ENCODE measurements at regions not wholly inside any gene's neighbourhood (a gene's known extent, or its start where the extent isn't known, plus 50 kb on each side); places are given as distances from the start of the nearest gene placed in this dataset.

DNA sequence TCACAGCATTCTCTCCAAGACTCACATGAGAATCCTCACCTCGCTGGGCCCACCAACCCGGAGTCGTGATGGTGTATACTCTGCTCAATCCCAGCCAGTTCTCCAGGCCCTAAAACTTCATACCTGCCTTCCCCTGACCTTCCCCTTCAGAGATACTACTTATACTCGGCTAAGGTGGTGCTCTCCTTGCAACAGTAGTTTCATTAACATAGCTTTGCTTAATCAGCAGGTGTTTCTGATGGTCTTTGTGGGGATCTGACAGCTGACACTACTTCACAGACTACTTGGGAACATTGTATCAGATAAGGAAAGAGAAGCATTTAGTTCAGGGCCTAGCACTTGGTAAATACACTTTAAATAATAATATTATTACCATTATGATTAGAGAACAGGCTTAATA lies 301.5 kb upstream of the DAB1 start:
- DNase-seq (ENCODE audit: low read depth), result no peak
- TF ChIP-seq, protein P1, sequence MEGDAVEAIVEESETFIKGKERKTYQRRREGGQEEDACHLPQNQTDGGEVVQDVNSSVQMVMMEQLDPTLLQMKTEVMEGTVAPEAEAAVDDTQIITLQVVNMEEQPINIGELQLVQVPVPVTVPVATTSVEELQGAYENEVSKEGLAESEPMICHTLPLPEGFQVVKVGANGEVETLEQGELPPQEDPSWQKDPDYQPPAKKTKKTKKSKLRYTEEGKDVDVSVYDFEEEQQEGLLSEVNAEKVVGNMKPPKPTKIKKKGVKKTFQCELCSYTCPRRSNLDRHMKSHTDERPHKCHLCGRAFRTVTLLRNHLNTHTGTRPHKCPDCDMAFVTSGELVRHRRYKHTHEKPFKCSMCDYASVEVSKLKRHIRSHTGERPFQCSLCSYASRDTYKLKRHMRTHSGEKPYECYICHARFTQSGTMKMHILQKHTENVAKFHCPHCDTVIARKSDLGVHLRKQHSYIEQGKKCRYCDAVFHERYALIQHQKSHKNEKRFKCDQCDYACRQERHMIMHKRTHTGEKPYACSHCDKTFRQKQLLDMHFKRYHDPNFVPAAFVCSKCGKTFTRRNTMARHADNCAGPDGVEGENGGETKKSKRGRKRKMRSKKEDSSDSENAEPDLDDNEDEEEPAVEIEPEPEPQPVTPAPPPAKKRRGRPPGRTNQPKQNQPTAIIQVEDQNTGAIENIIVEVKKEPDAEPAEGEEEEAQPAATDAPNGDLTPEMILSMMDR (IDR thresholded peaks at IDR 0.05; ENCODE audit: low read depth, low read length, missing control alignments), result no peak
- no peak overlapping the region for H3K4me3 ChIP-seq (ENCODE audit: low read depth, low read length)
- in situ Hi-C loops (cut with HindIII; ENCODE audit: low sequenced_read_pairs), result no loop called here

DNA sequence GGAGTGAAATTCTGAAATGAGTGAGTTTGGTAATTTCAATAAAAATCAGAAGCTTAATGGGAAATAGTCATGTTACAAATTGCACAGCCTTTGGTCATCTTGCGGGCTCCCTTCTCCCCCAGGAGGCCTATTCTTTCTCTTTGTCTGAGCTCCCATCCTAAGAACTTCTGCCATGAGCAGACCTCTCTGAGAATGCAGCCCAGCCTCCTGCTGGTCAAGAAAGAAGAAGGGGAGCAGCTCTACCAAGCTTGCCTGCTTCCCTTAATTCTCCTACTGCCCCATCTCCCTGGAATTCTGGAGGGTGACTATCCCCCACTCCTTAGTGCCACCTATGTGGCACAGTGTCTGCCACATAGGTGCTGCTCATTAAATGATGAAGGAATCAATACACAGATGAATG lies 300.7 kb upstream of the DAB1 start:
- DNase-seq (ENCODE audit: low read depth), result no peak
- in situ Hi-C loops (cut with HindIII; ENCODE audit: low sequenced_read_pairs), result no loop called here
- no peak overlapping the region for H3K4me3 ChIP-seq (ENCODE audit: low read depth, low read length)
- TF ChIP-seq, protein P1 (IDR thresholded peaks at IDR 0.05; ENCODE audit: low read depth, low read length, missing control alignments), result no peak

DNA sequence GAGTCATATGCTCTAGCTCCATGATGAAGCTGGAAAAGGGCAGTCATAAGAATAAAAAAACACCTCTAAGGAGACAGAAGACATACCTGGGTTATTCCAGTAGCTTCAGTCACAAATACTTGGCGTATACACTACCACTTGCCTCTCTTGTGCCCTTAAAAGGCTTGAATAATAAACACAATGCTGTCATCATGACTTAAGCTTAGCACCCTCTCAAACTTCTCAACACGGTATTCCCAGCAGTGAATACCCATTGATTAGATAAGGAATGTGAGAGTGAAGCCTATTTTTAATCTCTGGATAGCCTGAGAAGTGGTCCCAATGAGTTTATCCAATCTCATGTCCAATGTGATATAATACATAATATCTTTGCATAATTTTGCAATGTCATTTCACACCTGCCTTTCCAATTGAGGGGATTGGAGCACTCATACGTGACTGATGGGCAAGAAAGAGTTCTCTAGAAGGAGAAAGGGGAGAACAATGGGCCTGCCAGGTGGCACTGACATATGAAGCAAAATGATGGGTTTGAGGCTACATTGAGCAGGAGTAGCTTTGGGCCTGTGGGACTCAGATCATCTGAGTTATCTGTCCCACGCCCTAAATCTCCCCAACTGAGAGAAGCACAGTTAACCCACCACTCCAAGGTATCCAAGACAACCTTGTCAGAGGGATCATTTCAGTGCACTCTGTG lies 298.6 kb upstream of the DAB1 start:
- in situ Hi-C loops (cut with HindIII; ENCODE audit: low sequenced_read_pairs), result no loop called here
- DNase-seq (ENCODE audit: low read depth), result no peak
- TF ChIP-seq, protein P1 (IDR thresholded peaks at IDR 0.05; ENCODE audit: low read depth, low read length, missing control alignments), result no peak
- no peak overlapping the region for H3K4me3 ChIP-seq (ENCODE audit: low read depth, low read length)

DNA sequence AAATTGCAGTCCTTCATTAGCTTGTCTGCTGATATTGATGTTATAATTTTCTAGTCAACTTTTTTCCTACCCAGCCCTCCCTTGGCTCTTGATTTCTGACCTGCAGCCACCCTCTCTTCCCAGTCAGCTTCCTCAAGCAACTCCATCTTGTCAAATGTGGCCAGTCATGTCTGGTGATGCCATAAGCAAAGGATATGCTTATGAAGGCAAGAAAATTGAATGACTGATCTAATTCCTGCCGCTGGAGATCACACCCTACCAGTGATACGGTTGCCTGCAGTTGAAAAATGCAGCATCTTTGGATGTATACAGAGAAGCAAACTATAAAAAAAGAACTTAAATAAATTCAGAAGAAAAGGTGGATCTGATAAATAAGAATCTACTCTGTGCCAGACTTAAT lies 297.1 kb upstream of the DAB1 start:
- no peak for DNase-seq (ENCODE audit: low read depth)
- in situ Hi-C loops (cut with HindIII; ENCODE audit: low sequenced_read_pairs), result no loop called here
- H3K4me3 ChIP-seq (ENCODE audit: low read depth, low read length), result no peak overlapping the region
- TF ChIP-seq, protein P1 (IDR thresholded peaks at IDR 0.05; ENCODE audit: low read depth, low read length, missing control alignments), result no peak

DNA sequence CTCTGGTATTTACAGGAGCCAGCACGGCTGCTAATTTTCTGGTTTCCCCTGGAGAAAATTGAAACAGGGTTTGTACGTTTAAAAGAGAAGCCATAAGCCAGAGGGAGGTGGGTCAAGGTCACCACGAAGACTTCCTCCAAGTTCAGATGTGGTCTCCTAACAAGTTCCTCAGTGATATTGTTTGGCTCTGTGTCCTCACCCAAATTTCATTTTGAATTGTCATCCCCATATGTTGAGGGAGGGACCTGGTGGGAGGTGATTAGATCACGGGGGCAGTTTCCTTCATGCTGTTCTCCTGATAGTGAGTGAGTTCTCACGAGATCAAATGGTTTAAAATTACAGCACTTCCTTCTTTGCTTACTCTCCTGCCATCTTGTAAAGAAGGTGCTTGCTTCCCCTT lies 295.4 kb upstream of the DAB1 start:
- no peak overlapping the region for H3K4me3 ChIP-seq (ENCODE audit: low read depth, low read length)
- TF ChIP-seq, protein P1 (IDR thresholded peaks at IDR 0.05; ENCODE audit: low read depth, low read length, missing control alignments), result no peak
- in situ Hi-C loops (cut with HindIII; ENCODE audit: low sequenced_read_pairs), result no loop called here
- no peak for DNase-seq (ENCODE audit: low read depth)

DNA sequence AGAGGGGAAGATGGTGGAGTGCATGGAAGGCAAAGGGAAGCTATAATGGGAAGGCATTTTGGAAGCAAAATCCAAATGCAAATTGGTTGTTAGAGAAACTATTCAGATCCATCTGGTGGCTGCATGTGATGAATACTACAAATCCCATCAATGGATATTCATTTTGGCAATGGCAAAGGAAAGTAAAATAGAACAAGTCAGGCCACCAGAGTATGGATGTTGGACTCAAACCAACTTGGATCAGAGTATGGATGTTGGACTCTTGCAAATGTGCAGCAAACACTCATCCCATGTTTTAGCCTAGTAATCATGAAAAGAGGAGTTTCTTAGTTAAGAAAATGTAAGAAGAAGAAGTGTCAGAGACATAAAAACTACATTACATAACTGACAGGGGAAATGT lies 289.6 kb upstream of the DAB1 start:
- H3K4me3 ChIP-seq (ENCODE audit: low read depth, low read length), result no peak overlapping the region

More for the DNA sequence above, 289.6 kb upstream of the DAB1 start:
- TF ChIP-seq, protein P1 (IDR thresholded peaks at IDR 0.05; ENCODE audit: low read depth, low read length, missing control alignments), result no peak
- in situ Hi-C loops (cut with HindIII; ENCODE audit: low sequenced_read_pairs), result no loop called here
- no peak for DNase-seq (ENCODE audit: low read depth)

All from astrocyte of the cerebellum (primary cell).